ENCODE measurements at regions not wholly inside any gene's neighbourhood (a gene's known extent, or its start where the extent isn't known, plus 50 kb on each side); places are given as distances from the start of the nearest gene placed in this dataset.

GRCh38 chr12:28961948-28962384, 187.1 kb upstream of the FAR2 start (continued):
- TF ChIP-seq, protein P1, sequence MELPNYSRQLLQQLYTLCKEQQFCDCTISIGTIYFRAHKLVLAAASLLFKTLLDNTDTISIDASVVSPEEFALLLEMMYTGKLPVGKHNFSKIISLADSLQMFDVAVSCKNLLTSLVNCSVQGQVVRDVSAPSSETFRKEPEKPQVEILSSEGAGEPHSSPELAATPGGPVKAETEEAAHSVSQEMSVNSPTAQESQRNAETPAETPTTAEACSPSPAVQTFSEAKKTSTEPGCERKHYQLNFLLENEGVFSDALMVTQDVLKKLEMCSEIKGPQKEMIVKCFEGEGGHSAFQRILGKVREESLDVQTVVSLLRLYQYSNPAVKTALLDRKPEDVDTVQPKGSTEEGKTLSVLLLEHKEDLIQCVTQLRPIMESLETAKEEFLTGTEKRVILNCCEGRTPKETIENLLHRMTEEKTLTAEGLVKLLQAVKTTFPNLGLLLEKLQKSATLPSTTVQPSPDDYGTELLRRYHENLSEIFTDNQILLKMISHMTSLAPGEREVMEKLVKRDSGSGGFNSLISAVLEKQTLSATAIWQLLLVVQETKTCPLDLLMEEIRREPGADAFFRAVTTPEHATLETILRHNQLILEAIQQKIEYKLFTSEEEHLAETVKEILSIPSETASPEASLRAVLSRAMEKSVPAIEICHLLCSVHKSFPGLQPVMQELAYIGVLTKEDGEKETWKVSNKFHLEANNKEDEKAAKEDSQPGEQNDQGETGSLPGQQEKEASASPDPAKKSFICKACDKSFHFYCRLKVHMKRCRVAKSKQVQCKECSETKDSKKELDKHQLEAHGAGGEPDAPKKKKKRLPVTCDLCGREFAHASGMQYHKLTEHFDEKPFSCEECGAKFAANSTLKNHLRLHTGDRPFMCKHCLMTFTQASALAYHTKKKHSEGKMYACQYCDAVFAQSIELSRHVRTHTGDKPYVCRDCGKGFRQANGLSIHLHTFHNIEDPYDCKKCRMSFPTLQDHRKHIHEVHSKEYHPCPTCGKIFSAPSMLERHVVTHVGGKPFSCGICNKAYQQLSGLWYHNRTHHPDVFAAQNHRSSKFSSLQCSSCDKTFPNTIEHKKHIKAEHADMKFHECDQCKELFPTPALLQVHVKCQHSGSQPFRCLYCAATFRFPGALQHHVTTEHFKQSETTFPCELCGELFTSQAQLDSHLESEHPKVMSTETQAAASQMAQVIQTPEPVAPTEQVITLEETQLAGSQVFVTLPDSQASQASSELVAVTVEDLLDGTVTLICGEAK (IDR thresholded peaks at IDR 0.05; ENCODE audit: borderline replicate concordance), result no peak
- TF ChIP-seq MXI1 (IDR thresholded peaks at IDR 0.05; ENCODE audit: low read depth, low read length), result no peak
- TF ChIP-seq SIX5 (IDR thresholded peaks at IDR 0.05; ENCODE audit: low read depth, low read length, severe bottlenecking), result no peak
- no peak for TF ChIP-seq POLR2A (IDR thresholded peaks at IDR 0.05; ENCODE audit: low read depth, low read length)
- no peak for TF ChIP-seq SMC3 (IDR thresholded peaks at IDR 0.05; ENCODE audit: borderline replicate concordance, low read length)
- TF ChIP-seq, protein P2, sequence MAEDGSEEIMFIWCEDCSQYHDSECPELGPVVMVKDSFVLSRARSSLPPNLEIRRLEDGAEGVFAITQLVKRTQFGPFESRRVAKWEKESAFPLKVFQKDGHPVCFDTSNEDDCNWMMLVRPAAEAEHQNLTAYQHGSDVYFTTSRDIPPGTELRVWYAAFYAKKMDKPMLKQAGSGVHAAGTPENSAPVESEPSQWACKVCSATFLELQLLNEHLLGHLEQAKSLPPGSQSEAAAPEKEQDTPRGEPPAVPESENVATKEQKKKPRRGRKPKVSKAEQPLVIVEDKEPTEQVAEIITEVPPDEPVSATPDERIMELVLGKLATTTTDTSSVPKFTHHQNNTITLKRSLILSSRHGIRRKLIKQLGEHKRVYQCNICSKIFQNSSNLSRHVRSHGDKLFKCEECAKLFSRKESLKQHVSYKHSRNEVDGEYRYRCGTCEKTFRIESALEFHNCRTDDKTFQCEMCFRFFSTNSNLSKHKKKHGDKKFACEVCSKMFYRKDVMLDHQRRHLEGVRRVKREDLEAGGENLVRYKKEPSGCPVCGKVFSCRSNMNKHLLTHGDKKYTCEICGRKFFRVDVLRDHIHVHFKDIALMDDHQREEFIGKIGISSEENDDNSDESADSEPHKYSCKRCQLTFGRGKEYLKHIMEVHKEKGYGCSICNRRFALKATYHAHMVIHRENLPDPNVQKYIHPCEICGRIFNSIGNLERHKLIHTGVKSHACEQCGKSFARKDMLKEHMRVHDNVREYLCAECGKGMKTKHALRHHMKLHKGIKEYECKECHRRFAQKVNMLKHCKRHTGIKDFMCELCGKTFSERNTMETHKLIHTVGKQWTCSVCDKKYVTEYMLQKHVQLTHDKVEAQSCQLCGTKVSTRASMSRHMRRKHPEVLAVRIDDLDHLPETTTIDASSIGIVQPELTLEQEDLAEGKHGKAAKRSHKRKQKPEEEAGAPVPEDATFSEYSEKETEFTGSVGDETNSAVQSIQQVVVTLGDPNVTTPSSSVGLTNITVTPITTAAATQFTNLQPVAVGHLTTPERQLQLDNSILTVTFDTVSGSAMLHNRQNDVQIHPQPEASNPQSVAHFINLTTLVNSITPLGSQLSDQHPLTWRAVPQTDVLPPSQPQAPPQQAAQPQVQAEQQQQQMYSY (CRISPR knock-in tag; IDR thresholded peaks at IDR 0.05), result no peak
